MM.1S (cell line): ENCODE measurements at regions not wholly inside any gene's neighbourhood (a gene's known extent, or its start where the extent isn't known, plus 50 kb on each side); places are given as distances from the start of the nearest gene placed in this dataset.

Experiments
- DNase-seq: peaks from one replicate; pipeline ENCODE4 v3.0.0-alpha.2; 2015
- H2AFZ ChIP-seq: fragments of 300-600 bp; sonication (generic); 2 replicates; pipeline ENCODE4 v1.6.0; 2016; ENCODE audit warnings: antibody characterized with exemption, low read length
- H3F3A ChIP-seq: fragments of 300-600 bp; sonication (generic); 2 replicates; pipeline ENCODE4 v1.6.1; 2016; ENCODE audit warnings: mild to moderate bottlenecking, antibody characterized with exemption, low read length, moderate library complexity, mixed read lengths; ENCODE audit not compliant: insufficient read depth
- H3K27ac ChIP-seq: fragments of 300-600 bp; sonication (generic); 2 replicates; pipeline ENCODE4 v1.5.1; 2016; ENCODE audit warnings: mild to moderate bottlenecking, low read length
- H3K27me3 ChIP-seq: fragments of 300-600 bp; sonication (generic); replicated peaks from 2 replicates; pipeline ENCODE4 v1.6.0; 2016; ENCODE audit warnings: low read length; ENCODE audit not compliant: insufficient read depth
- H3K36me3 ChIP-seq: fragments of 300-600 bp; sonication (generic); replicated peaks from 2 replicates; pipeline ENCODE4 v1.6.1; 2016; ENCODE audit warnings: mild to moderate bottlenecking, low read length, mixed read lengths; ENCODE audit not compliant: insufficient read depth
- H3K4me1 ChIP-seq: fragments of 300-600 bp; sonication (generic); 2 replicates; pipeline ENCODE4 v1.6.1; 2016; ENCODE audit warnings: low read length, mixed read lengths
- H3K4me2 ChIP-seq: fragments of 300-600 bp; sonication (generic); 2 replicates; pipeline ENCODE4 v1.6.0; 2016; ENCODE audit warnings: low read depth, low read length
- H3K4me3 ChIP-seq: fragments of 300-600 bp; sonication (generic); 2 replicates; pipeline ENCODE4 v1.5.1; 2016; ENCODE audit warnings: low read length, mixed read lengths
- H3K79me2 ChIP-seq: fragments of 300-600 bp; sonication (generic); 2 replicates; pipeline ENCODE4 v1.6.1; 2016; ENCODE audit warnings: mixed run types, low read length, mixed read lengths
- H3K9ac ChIP-seq: fragments of 300-600 bp; sonication (generic); 2 replicates; pipeline ENCODE4 v1.6.1; 2016; ENCODE audit warnings: low read length, mixed read lengths
- H3K9me2 ChIP-seq: fragments of 300-600 bp; sonication (generic); replicated peaks from 2 replicates; pipeline ENCODE4 v1.6.1; 2016; ENCODE audit warnings: mild to moderate bottlenecking, low read length, mixed read lengths; ENCODE audit not compliant: insufficient read depth
- H3K9me3 ChIP-seq: fragments of 300-600 bp; sonication (generic); replicated peaks from 2 replicates; pipeline ENCODE4 v1.6.1; 2016; ENCODE audit warnings: mild to moderate bottlenecking, low read length, mixed read lengths; ENCODE audit not compliant: insufficient read depth
- H4K20me1 ChIP-seq: fragments of 300-600 bp; sonication (generic); 2 replicates; pipeline ENCODE4 v1.6.1; 2016; ENCODE audit warnings: mild to moderate bottlenecking, low read length, moderate library complexity, mixed read lengths; ENCODE audit not compliant: insufficient read depth
- EZH2 ChIP-seq: fragments of 300-600 bp; sonication (generic); optimal IDR thresholded peaks from 2 replicates; pipeline ENCODE3; 2017; ENCODE audit warnings: low read depth, mild to moderate bottlenecking, antibody characterized with exemption, low read length, mixed read lengths
- EZH2phosphoT487 ChIP-seq: fragments of 300-600 bp; sonication (generic); IDR thresholded peaks from 2 replicates; pipeline ENCODE4 v1.6.1; 2018; ENCODE audit warnings: antibody characterized with exemption, low read length
- TF ChIP-seq, protein P1 (sequence below): fragments of 300-600 bp; sonication (generic); IDR thresholded peaks from 2 replicates; pipeline ENCODE4 v1.5.1; 2016; ENCODE audit warnings: antibody characterized with exemption, low read length, mixed read lengths

DNA sequence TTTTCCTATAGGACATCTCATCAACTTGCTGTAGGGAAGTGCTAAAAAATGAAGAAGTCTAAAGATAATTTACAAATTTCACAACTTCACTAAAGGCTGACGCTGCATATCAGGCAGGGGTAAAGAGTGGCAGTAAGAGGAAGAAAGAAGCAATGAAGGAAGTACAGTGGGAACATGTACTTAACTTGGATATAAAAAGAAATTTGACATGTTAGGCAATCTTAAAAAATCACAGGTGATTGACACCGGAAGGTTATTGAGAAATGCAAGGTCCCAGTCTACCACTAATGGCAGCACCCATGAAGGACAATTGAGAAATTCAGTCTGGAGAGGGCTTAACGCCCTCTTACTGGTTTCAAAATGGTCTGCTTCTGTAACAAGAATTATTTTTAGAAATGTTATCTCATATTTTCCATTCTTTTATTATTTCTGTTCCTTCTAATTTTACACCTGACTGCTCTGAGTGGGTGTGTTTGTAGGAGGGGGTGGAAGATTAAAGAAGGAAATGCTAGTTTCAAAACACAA is 358.1 kb downstream of the KCNJ2 start:
- H3K27ac ChIP-seq = no peak overlapping the region
- no peak overlapping the region for H2AFZ ChIP-seq
- H3K9me2 ChIP-seq = no peaks in the 10 kb centered on the region
- H3K9ac ChIP-seq = no peak overlapping the region
- TF ChIP-seq EZH2 (no peak), EZH2phosphoT487 (no peak)
- TF ChIP-seq, protein P1, sequence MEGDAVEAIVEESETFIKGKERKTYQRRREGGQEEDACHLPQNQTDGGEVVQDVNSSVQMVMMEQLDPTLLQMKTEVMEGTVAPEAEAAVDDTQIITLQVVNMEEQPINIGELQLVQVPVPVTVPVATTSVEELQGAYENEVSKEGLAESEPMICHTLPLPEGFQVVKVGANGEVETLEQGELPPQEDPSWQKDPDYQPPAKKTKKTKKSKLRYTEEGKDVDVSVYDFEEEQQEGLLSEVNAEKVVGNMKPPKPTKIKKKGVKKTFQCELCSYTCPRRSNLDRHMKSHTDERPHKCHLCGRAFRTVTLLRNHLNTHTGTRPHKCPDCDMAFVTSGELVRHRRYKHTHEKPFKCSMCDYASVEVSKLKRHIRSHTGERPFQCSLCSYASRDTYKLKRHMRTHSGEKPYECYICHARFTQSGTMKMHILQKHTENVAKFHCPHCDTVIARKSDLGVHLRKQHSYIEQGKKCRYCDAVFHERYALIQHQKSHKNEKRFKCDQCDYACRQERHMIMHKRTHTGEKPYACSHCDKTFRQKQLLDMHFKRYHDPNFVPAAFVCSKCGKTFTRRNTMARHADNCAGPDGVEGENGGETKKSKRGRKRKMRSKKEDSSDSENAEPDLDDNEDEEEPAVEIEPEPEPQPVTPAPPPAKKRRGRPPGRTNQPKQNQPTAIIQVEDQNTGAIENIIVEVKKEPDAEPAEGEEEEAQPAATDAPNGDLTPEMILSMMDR = no peak
- H3K36me3 ChIP-seq = no peaks in the 10 kb centered on the region
- no peaks in the 10 kb centered on the region for H3K9me3 ChIP-seq
- H3K4me1 ChIP-seq = no peaks in the 10 kb centered on the region
- H3F3A ChIP-seq = no peaks in the 10 kb centered on the region
- H3K27me3 ChIP-seq = no peaks in the 10 kb centered on the region
- DNase-seq = no peak
- H3K79me2 ChIP-seq = no peaks in the 10 kb centered on the region
- no peaks in the 10 kb centered on the region for H4K20me1 ChIP-seq
- H3K4me2 ChIP-seq = no peak overlapping the region
- no peak overlapping the region for H3K4me3 ChIP-seq

DNA sequence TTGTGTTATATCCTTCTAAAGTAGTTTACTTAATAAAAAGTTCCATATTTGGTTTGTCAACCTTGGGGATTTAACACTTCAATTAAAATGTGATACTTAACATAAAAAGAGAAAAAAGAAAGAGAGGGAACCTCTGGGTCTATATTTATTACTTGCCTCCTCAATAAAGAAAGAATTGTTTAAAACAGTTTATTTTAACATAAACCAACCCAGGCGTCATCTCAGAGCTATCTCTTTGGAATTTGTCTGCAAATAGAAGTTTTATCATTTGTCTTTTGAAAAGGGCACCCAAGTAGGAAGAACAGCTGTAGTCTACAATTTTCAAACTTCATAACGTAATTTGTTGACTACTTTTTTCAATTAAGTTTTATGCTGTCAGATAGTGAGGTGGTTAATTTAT is 364.1 kb downstream of the KCNJ2 start:
- no peak for TF ChIP-seq EZH2
- TF ChIP-seq, protein P1 = no peak
- no peak for TF ChIP-seq EZH2phosphoT487
- Histone ChIP-seq H3K27me3 (no peaks in the 10 kb centered on the region), H3F3A (no peaks in the 10 kb centered on the region), H3K4me3 (no peak overlapping the region), H3K36me3 (no peaks in the 10 kb centered on the region), H3K9me2 (no peaks in the 10 kb centered on the region), H3K79me2 (no peaks in the 10 kb centered on the region), H3K9me3 (no peaks in the 10 kb centered on the region), H3K27ac (no peak overlapping the region), H3K9ac (no peak overlapping the region), H4K20me1 (no peaks in the 10 kb centered on the region), H2AFZ (no peak overlapping the region), H3K4me2 (no peak overlapping the region), H3K4me1 (no peaks in the 10 kb centered on the region)
- DNase-seq = no peak

DNA sequence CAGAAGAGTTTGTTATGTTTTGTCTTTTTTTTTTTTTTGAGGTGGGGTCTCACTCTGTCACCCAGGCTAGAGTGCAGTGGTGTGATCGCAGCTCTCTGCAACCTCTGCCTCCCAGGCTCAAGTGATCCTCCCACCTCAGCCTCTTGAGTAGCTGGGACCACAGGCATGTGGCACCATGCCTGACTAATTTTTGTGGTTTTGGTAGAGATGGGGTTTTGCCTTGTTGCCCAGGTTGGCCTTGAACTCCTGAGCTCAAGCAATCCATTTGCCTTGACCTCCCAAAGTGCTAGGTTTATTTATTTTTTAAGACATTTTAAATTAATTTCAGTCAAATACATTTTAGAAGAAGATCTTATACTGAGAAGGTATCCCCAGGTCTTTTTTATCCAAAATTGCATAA is 366.7 kb downstream of the KCNJ2 start:
- Histone ChIP-seq H3K27me3 (no peaks in the 10 kb centered on the region), H3K27ac (no peak overlapping the region), H3F3A (no peaks in the 10 kb centered on the region), H3K4me3 (no peak overlapping the region), H3K9ac (no peak overlapping the region), H3K79me2 (no peaks in the 10 kb centered on the region), H3K4me1 (no peaks in the 10 kb centered on the region), H4K20me1 (no peaks in the 10 kb centered on the region), H3K36me3 (no peaks in the 10 kb centered on the region), H3K9me3 (no peaks in the 10 kb centered on the region), H3K4me2 (no peak overlapping the region), H2AFZ (no peak overlapping the region), H3K9me2 (no peaks in the 10 kb centered on the region)
- TF ChIP-seq, protein P1 = no peak
- TF ChIP-seq EZH2 = no peak
- no peak for DNase-seq
